HG03064 (cell line): ENCODE measurements at regions not wholly inside any gene's neighbourhood (a gene's known extent, or its start where the extent isn't known, plus 50 kb on each side); places are given as distances from the start of the nearest gene placed in this dataset.

Experiments
- ATAC-seq: cut with Tn5 transposase; IDR thresholded peaks from one replicate; pipeline ENCODE4 v1.9.1; 2021; ENCODE audit warnings: low read depth; ENCODE audit not compliant: unreplicated experiment

DNA sequence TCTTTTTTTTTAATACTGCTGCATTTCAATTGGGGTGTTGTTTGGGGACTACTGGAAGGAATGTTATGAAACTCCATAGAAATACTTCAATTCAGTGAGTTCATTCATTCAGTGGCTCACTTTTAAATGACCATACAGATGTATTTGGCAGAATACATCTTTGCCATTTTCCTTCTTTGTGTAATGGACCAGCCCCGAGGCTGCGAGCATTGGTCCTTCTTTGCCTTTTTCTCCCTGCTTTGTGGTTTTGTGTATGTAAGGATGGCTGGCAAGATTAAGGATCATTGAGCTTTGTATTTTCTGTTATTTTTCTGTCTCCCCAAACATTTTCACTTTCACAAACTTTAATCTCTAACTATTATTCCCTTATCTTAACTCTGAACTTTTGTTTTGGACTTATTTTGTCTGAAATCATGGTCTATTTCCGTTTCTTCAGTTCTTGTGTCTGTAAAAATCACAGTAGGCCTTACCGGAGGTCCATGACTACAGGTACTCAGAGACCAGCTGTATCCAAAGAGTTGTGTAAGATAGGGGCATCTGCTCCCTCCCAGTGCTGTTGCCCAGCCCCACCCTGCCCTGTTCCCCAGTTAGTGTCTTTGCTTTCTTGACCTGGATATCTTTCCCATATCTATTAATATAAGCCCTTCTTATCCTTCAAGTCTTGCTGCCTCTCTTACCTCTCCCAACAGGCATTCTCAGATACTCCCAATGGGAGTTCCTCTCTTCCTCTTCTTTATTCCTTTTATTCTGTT is 154.3 kb upstream of the DMRT1 start:
- no peak for ATAC-seq

DNA sequence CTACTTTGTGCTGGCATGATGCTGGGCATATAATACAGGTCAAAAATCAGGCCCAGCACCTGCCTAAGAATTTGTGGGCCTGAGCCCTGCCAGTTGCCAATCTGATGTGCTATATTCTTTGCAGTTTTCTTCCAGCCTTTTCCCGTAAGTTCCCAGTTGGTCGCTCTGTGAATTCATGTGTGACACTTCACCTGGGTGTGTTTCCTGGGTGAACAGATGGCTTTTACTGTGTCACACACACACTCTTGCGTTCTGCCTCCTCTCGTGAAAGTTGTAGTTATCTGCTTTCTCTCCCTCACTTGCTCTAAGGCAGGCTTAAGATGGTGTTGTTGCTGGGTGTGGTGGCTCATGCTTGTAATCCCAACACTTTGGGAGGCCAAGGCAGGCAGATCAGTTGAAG is 153.5 kb upstream of the DMRT1 start:
- ATAC-seq, result no peak

DNA sequence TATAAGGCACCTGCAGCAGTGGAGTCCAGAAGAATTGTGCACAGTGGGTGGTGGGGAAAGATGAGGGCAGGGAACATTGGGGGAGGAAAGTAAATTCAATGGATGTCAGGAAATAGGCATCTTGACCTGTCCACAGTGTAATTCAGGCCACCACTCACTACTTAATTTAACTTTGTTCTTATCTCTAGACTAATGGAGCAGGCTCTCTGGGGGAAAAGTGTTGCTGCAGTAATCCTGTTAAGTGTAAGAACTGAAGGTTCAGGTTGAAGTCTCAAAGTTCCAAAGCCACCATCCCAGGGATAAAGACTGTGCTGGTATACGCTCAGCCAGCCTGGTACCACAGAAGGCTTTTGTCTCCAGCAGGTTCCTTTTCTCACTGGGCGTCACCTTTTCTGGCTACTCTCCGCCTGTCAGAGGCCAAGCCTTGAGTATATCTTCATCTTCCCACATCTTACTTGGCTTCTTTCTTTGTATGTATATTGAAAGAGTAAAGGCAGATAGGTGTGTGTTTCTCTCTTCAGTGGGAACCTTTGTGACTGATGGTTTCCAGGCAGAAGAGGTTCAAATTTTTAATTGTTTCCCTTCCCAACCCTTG is 150.9 kb upstream of the DMRT1 start:
- no peak for ATAC-seq

DNA sequence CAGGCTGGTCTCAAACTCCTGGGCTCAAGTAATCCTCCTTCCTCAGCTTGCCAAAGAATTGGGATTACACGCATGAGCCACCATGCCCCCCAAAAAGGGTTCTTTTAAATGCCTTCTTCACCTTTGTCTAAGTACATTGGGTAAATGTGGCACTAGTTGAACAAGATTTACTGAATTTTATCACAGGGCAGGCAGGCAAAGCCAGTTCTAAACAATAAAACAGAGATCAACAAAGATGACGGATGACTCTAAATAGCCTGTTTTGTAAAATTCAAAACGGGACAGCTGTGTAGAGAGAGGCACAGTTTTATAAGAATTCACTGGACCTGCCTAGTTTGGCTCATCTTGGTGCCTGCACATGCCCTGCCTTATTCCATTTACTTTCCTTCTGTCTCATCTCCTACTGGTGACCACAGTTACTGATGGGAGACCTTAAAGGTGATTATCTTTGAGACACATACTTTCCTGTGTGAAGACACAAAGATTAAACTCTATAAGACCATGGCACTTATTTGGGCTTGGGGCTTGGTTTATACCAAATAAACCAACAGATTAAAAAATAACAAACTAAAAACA is 149.6 kb upstream of the DMRT1 start:
- no peak for ATAC-seq

DNA sequence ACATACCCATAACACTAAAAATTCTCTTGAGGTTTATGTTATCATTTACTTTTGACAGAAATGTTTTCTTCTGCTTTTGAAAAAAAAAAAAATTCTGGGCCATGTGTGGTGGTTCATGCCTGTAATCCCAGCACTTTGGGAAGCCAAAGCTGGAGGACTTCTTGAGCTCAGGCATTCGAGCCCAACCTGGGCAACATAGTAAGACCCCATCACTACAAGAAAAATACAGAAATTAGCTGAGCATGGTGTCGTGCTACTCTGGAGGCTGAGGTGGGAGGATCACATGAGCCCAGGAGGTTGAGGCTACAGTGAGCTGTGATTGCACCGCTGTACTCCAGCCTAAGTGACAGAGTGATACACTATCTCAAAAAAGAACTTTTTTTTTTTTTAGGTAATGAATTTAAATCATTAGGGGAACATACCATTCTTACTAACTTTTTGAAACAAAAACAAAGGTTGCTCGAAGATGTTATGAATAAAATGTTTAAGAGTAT is 148.8 kb upstream of the DMRT1 start:
- no peak for ATAC-seq

DNA sequence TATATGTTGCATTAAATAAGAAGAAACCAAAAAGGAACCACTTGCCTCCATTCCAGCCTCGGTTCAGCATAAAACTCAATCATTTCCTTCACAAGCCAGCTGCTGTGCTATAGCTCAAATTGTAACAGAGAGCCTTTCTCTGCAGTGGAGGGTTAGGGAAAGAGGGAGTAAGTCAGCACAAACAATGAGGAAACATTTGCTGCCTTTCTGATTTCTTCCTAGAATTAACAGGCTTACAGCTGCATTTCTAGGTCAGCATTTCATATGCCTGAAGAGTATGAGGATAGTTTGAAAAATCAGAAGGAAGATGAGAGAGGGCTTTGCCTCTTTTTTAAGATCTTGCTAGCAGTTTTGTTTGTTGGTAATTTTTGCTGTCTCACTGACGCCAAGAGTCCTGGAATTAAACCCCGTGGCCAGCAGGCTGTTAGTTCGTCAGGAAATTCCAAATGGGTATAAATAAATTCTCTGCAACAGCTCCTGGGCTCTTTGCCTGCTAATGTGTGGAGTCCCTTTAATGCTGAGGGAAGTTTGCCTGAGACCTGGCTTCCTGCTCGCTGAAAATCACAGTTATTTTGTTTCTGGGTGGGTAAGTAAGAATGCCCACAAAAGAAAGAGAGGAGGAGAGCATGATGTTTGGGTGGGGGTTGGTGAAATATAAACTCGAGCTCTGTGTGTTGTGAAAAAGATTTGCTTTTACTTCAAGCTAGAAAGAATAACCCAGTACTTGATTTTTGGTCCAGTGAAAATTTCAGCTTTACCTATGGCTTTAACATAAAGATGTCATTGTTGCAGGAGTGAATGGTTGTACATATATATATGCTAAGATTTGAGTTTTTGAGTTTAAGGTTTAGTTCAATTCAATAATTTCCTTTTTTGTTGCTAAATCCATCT is 148.1 kb upstream of the DMRT1 start:
- ATAC-seq, result no peak

DNA sequence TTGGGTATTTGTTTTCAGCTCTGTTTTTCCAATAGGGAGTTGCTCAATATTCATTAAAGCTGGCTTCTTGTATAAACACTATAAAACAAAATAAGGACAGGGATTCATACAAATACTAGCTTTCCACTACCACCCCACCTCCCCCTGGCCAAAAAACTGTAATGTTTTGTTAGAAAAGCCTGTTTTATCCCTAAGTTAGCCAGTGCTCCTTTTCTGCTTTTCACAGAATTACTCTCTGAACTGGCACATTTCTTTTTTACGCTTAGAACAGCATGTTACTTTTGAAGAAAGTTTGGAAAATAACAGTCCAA is 147.4 kb upstream of the DMRT1 start:
- ATAC-seq, result no peak

DNA sequence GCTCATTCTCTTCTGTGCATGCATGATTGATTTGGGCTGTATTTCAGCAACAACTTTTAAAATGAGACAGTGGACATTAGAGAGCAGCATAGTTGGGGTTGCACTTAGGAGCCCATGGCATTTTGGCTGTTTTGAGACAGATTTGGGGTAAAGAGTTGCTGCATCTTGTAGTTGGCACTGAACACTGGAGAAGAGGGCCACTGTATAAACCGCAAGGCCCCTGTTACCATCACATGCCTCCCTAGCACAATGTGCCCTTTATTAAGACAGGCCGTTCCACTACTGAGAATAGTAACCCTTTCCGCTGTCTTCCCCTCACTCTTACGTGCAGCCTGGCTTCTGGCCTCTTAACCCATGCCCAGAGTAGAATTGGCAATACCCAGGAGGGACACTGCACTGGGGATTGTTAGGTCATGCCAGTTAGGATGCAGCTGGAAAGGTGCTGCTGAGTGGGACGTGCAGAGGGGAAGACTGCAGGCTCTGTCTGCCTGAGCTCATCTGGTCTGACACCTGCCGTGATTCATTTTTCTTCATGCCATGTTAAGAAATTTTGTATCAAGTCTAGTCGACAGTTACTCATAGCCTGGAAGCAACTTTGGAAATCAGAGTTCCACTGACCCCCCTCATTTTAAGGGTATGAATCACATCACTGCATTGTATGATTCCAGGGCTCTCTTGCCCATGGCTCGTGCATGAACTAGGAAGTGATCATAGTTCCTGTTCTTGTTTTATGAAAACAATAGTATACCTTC is 146.9 kb upstream of the DMRT1 start:
- no peak for ATAC-seq

DNA sequence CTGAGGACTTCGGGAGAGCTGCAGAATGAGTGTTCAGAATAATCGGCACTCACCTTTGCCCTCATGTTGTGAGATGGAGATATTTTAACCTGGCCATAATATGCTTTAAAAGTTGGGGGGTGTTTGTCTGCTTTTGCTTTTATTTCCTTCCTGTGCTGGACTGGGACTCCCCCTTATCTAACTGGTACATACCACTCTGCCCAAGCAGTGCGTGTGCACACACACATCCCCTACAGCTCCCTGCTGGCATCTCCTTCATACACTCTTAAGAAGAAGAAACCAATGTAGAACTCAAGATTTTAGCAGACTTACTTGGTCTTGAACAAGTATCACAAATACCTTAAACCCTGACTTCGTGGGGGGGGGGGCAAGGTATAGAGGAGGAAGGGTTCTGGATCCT is 146.2 kb upstream of the DMRT1 start:
- no peak for ATAC-seq

DNA sequence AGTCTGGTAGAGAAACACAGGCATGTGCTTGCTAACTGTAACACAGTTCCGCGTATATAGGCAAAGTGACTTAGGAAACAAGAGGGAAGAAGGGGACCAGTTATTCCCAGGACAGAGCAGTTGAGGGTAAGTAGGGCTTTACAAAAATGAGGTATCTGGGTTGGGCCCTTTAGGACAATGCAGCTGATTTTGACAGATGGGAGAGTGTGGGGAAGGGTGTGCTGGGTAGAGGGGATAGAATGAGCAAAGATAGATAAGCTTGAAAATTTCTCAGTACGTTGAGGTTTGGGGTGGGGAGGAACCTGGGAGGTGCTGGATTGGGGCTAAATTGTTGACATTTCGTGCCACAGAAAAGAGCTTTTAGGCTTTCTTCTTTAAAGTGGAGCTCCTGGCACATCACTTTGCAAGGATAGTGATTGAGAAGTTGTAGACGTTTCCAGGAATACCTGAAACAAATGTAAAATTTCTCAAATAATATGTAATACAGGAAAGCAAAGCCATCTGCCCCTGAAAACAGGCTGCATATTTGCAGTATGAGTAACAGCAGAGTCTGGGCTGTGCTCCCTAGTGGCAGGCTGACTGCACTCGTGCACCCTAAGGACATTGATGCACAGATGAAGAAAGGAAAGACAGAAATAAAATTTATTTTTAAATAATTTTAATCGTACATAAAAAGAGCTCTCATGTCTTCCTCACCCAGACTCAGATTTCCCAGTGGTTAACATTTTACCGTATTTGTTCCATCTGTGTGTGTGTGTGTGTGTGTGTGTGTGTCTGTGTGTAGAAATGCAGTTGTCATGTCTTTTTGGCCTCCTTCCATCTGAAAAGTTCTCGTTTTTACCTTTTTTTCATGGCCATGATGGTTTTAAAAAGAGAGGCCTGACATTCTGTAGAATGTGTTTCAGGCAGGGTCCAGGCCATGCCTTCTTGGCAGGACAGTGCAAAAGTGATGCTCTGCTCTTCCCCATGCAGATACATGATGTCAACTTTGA is 144.9 kb upstream of the DMRT1 start:
- ATAC-seq, result no peak

DNA sequence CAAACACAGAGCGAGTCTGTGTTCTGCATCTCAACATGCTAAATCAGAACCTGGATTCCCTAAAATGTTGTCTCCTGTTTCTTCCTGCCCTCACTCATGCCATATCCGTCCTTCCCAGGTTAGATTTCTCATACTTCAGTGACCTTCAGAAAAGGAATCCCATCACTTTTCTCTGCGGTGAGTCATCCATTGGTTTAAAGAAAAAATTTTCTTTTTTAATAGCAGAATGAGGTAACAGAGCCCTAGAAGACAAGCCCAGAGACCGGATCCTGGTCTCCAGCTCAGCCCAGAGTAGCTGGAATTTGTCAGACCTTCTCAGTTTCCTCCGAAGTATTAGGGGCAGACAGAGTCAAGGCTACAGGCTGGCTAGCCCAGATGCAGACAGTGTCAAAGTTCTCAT is 143.2 kb upstream of the DMRT1 start:
- no peak for ATAC-seq

DNA sequence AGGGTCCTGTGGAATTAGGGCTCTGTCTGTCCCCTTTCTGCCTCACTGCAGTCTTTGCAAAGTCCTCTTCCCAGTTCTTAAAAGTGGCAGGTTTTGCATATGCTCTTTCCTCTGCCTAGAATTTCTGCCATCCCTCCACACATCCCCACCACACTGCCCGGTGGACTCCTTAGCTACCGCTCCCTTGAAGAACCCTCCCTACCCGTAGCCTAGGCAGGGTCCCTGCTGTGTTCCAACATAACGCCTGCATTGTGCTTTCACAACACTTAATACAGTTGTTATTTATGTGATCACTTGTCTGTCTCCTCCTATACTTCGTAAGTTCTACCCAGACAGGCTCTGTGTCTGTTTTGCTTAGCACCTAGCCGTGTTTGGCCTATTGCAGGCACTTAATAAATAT is 142.5 kb upstream of the DMRT1 start:
- no peak for ATAC-seq

DNA sequence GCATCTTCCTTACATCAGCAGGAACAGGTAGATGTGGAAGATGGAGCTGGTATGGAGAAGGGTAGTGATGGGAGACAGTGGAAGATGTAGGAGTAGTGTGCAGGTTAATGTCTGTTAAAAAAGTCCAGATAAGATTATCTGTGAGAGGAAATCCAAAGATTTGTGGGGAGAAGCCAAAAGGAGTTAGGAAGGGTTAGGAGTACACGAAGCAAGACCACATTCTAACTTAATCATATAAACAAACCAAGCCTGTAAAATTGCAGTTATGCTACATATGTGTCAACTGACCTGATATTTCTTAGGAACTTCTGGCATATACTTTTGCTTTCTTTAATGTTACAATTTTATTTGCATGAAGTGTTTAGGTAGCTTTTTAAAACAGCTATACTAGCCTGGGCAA is 142.1 kb upstream of the DMRT1 start:
- no peak for ATAC-seq

DNA sequence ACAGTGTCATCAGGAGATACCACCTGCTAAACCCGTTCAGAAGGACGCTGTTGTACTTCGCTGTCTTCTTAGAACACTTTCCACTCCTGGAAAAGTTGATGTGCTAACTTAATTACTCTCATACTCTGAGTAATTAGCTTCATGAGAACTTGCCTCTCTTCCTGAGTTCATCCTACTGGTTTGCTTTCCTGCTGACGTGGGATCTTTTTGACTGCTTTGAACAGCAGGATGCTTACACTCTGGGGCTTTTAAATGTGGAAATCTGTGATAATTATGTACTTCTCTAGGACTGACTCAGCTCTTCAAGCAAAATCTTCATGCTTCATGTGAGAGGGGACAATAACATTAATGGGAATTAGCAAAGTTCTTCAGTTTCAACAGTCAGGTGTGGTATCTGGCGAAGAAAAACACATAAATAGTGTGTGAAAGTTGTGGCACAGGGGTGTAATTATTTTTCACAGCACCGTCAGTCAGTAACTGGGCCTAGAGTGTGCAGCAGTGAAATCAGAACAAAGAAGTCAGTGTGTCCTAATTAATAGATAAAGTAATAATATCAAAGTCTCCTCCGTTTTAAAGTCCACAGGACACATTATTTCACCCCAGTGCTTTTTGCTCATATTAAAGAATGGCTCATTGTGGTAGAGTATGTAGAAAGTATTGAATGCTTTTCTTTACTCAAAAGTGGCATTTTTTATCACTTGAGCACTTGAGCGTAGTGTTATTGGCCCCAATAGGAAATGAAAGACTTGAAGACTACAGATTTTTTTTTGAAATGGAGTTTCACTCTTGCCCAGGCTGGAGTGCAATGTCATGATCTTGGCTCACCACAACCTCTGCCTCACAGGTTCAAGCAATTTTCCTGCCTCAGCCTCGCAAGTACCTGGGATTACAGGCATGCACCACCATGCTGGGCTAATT is 140.9 kb upstream of the DMRT1 start:
- no peak for ATAC-seq

DNA sequence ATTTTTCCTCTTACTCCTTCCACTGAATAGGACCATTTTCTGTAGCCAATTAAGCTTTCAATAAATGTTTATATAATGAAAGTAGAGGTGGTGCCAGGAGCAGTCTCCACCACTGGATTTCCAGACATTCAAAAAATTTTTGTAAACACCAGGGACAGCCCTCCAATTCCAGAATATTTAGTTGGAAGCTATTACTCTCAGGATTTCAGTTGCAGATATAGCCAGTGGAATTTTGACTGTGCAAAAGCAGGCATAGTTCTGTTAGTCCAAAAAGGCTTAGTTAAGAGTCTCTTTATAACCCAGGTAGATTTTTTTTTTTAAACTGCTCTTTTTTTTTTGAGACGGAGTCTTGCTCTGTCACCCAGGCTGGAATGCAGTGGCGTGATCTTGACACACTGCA is 138.1 kb upstream of the DMRT1 start:
- no peak for ATAC-seq

DNA sequence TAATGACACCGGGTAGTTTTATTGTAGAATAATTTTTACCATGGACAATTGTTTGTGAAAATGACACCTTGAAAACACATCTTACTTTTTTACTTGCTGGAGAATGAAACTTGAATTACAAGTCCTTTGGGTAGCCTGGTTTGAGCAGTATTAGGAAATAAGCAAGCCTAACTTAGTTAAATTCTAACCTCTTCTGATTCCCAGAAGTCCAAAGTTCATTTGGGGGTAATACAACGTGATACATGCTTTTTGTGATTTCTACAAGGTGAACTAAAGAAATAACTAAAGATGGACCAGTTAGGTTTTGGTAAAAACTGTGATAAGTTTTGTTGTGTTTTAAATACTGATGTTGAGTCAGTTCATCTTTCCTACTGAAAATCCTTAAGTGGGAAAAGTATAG is 135.4 kb upstream of the DMRT1 start:
- no peak for ATAC-seq

DNA sequence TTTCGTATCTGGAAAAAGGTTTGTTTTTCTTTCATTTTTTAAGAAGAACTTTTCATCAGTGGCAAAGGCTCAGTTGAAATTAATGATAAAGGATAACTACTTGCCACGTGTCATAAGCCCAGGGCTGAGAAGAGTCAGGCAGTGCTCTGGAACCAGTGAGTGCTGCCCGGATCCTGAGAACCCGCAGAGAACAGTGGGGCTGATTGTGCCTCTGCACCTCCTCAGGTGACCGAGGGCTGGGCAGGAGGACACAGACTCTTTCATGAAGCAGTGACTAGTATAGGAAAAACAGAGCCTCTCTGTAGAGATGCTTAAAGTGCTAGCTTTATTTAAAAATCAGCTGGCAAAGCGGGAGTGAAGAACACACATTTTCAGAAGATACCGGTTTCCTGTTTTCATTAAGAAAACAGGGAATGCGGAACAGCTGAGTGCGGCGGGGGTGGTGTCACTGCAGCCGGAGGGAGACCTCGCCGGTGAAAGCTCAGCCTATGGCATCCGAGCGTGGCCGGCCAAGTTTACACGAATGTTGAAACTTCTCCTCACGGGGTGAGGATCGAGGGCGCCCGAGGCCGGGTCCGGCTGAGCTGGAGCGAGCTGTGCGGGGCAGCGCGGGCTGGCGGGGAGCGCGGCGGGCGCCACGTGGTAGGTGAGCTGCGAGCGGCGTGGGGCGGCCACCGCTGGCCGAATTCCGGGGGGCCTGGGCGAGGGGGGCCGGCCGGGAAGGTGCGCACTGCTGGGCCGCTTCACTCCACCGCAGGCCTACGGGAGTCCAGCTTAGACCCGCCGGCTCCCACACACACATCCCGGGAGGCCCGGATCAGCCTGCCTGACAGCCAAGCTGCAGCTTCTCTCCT is 134.7 kb upstream of the DMRT1 start:
- ATAC-seq, result no peak

DNA sequence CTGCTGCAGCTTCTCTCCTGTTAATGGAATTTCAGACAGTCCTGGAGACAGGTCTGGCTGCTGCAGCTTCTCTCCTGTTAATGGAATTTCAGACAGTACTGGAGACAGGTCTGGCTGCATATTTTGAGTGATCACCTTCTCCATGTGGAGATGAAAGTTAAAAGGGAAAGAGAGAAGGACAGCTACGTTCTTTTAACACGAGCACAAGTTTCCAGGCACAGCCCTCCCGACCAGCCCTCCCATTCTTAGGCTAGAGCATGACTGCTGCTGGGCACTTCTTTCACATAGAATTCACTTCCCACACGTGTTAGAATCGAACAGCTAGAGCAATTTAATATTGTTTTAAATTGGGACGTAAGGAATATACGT is 133.3 kb upstream of the DMRT1 start:
- ATAC-seq, result no peak
